Activated naive CD8-positive, alpha-beta T cell treated with anti-CD3 and anti-CD28 coated beads, Interleukin-2, amount 50 U/mL, for 16 hours (primary cell): ENCODE measurements at regions not wholly inside any gene's neighbourhood (a gene's known extent, or its start where the extent isn't known, plus 50 kb on each side); places are given as distances from the start of the nearest gene placed in this dataset.
"Not testable (repeated sequence)": the region's sequence is repeated elsewhere in the genome, so short reads cannot be mapped to it uniquely, and the experiment has no call there.

Experiments used
- DNase-seq: peaks from one replicate; pipeline ENCODE4 v3.0.0-alpha.2; 2020; ENCODE audit warnings: low read depth, low spot score

DNA sequence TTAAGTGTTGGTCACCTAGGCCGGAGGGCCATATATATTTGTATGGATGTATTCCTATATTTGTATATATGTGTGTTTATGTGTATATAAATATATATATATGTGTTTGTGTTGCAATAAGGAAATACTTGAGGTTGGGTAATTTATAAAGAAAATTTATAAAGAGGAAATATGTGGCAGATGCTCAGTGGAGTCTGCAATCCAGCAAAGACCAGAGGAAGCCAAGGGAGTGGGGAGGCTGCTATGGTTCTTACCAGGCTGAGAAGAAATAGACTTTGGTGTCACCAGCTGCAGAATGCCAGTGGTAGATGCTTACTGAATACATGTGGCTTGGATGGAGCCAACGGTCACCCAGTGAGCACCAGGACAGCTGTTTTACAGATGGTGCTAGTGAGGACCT, 97.4 kb upstream of the ELOVL5 start:
- no peak for DNase-seq

DNA sequence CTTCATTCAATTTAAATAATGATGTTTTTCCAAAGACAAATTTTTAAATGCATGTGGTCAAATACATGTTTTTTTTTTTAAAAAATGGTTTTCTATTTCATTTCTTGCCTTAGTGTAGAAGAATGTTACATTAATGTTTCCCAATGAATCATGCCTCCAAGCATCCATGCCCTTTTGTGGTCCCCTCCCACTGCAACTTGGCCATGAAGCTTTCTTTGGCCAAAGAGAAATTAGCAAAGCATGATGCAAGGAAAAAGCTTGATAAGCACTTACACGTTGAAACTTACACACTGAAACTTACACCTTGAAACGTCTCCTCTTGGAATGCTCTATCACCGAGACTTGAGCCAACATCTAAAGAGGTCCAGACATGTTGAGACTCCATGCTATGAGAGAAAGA, 93.0 kb upstream of the ELOVL5 start:
- no peak for DNase-seq

DNA sequence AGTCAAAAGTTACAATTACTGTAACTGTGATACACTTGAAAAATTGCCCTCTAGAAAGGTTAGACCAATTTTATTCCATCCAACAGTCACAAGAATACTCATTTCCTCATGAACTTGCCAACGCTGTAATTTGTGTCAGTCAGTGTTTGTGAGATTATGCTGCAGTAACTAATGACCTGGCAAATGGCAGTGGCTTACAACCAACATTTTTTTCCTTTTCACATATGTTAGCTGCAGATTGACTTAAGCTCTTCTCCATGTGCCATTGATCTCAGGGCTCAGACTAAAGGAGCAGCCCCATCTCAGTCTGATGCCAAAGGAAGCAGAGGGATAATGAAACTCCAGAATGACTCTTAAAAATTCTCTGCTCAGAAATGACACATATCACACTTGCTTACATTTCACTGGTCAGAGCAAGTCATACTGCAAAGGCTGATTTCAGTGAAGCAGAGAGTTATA, 92.3 kb upstream of the ELOVL5 start:
- DNase-seq = no peak

DNA sequence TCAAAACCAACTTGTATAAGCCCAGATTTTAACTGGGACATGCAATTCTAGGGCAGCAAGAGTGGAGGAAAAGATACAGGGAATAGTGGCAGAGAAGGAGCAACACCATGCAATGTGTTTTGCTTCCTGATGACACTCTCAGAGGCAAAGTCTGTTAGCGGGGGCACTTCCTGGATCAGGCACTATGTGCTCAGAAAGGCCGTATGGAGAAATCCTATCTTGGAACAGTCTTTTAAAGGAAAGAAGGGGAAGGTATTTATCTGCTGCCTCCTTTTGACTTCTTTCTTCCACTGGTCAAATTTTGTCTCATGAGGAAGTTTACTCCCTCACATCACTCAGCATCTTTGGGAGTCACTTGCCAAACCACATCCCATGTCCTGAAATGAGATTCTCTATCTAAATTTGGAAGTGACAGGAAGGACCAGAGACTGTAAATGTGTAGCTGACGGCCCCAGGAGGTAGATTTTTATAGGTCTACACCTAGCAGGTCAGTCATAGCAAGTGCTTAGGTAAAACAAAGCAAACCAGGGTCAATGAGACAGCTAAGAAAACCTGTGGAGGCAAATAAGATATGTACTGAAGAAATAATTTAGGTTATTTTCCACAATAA, 91.7 kb upstream of the ELOVL5 start:
- no peak for DNase-seq

DNA sequence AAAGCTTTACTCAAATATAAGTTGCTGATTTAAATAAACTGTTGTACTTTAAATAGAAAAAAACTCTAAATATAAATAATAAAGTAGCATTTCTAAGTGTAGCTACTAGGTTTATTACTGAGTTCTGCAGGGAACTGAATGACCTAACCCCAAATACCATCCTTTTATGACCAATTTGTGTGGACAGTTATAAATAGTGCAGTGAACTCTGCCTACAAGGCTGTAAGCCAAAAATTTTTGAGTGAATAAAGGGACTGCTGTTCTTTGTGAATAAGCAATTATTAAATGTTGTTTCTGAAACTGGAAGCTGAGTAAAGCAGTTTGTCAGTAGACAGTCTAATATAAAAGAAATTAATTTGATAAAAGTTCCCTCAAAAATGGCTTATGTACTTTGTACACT, 90.8 kb upstream of the ELOVL5 start:
- DNase-seq = no peak

DNA sequence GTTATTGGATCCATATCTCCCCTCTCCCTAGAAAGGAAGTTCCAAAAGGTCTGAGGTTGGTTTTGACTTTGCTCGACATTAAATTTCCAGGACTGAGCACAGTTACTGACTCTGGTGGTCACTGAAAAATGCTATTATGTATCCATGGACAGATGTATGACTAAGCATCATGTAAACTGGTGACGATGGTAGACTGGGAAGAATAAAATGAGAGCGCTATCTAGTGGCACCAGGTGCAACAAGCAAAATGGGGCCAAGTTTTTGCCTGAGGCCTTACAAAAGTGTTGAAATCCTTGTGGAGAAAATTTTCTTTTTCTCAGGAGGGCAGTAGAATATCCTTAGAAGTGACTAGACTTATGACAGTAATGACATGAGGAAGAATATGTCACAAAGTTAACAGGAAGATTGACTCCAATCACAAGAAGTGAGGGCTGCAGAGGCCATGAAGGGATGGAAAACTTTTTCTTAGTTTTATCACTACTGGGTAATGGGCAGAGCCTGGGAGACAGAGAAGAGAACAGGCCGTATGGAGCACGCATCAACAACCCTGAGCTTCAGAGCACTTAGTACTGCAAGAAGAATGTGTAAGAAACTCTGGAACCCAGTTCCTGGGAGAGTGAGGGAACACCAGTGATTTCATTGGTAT, 88.9 kb upstream of the ELOVL5 start:
- DNase-seq = no peak

DNA sequence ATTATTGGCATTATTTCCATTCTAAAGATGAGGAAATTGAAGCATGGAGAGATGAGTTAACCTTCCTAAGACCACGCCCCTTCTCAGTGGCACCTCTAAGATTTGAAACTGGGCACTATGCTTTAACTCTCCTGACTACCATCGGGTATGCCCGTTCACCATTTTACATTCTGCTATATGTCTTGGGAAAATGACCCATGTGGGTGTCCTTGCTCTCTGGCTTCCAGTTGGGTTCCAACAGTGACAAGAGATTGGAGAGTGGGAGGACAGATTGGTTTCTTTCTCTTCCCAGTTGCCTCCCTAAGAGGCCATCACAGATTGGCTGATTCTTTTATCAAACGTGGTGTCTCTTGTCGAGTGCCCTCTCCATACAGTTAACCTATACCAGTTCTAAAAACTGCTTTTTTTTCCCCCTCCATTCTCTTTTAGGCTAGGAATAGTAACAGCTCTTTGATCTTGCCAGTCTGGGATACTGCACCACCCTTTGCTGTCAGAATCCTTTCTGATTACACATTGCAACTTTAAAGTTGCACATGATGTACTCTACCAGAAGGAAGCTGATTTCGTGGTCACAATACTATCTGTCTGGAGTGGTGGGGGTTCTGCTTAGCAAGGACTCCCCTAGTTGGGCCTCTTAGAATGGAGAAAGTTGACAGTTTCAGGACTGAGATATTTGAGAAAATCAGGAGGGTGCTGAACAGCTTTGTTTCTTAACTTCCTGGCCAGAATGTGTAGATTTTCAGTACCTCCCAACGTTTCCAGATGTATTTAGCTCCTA, 88.0 kb upstream of the ELOVL5 start:
- DNase-seq = no peak

DNA sequence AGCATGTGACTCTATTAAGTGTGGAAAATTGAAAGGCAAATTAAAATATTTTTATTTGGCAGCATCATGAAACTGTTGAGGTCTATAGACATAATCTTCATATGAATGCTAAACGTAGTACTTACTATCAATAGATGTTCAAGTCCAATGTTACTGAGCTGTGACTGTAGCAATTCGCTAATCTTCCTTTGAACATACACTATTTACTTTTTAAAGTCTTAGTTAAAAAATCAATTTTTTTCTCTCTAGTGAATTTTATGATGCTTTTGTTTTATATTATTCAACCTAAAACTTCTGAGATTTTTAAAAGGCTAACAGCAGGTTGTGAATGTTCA, 85.2 kb upstream of the ELOVL5 start:
- DNase-seq = no peak

DNA sequence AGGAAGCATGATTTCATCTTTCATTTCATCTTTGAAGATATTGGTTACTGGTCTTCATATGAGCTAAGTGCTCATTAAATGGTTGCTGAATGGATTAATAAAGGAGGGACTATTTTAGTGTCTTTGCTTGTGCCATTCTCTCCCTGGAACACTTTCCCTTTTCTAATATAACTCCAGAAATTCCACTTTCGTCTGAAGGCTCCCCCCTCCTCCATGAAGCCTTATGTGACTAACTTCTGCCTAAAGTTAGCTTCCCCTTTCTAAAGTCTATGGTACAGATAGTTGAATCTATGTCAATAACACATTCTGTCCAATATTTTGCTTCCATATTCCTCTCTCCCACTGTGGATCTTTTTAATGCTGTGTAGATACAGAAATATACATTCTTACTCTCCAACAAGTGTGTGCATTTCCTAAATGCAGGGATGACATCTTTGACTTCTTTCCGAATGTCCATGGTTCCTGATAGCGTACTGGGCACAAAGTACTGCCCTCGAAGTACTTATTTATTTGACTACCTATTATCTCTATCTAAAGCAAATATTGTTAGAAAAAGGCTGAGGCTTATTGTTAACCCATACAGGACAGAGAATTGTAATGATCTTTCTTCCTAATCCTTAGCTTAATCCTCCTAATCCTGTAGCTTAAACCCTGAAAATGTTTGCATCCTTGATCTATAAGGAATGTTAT, 84.7 kb upstream of the ELOVL5 start:
- DNase-seq = no peak

DNA sequence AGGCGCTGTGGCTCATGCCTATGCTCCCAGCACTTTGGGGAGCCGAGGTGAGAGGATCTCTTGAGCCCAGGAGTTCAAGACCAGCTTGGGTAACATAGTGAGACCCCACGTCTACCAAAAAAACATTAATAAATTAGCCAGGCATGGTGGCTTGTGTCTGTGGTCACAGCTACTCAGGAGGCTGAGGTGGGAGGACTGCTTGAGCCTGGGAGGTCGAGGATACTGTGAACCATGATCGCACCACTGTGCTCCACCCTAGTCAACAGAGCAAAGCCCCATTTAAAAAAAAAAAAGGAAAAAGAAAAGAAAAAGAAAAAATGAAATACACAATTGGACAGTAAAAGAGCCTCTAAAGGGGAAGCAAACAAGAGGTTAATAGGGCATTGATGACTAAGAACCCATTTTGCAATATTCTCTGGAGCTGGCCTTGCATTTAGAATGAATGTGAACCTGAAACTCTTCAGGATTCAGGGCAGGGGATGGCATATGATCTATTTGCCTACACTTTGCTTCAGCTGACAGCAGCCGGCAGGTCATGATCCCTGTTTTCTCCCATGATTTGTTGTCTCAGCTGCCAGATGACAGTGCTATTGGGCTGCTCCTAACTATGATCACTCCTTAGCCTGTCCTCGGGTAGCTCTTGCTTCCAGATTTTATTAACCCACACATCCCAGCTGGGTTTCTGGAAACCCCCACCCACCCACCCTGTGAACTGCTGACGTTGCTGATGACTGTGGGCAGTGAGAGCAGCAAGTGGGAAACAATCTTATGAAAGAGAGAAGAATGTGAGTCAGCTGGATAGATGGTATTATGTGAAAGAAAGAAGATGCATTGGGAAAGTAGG, 83.8 kb upstream of the ELOVL5 start:
- DNase-seq = no peak

DNA sequence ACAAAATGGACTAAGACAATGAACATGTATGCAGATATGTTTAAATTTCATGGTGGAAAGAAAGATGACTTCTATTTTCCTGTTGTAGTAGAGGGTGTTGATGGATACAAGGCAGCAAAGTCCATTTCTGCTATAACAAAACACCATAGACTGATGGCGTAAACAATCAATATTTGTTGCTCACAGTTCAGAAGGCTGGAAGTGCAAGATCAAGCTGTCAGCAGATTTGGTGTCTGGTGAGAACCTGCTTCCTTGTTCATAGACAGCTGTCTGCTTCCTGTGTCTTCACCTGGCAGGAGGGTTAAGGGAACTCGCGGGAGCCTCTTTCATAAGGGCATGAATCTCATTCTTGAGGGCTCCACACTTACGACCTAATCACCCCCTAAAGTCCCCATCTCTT, 83.0 kb upstream of the ELOVL5 start:
- DNase-seq = no peak

DNA sequence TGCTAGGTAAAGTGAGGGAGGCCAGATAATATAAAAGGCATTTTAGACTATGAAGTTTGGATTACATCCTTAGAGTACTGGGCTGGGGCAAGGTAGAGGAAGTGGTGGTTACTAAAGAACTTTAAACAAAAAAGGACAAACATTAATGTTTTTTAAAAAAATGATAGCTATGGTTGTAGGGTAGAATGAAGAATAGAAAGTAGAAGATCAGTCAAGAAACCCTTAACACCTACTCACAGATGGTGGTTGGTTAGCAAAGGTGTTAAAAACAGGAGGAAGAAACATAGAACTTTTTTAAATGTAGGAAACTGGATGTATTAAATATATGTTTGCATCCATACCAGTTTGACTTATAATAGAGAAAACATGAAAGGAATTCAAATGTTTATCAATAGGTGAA, 80.7 kb upstream of the ELOVL5 start:
- no peak for DNase-seq

DNA sequence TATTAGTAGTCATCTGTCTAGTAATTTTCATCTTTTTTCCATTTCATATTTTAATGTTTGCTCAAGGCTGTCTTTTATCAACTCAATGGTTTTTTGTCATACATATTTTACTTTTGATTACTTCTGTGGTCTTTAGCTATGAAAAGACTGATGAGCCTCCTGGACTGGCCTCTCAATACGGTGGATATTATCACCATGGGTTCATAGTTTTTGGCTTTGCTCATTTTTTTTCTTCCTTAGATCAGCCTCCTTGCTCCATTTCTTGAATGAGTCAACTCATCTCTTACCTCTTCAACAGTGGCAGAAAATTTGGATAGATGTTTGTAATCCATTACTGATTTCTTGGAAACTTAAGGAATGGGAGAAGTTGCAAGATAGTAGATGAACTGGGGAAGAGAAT, 80.1 kb upstream of the ELOVL5 start:
- DNase-seq = no peak

DNA sequence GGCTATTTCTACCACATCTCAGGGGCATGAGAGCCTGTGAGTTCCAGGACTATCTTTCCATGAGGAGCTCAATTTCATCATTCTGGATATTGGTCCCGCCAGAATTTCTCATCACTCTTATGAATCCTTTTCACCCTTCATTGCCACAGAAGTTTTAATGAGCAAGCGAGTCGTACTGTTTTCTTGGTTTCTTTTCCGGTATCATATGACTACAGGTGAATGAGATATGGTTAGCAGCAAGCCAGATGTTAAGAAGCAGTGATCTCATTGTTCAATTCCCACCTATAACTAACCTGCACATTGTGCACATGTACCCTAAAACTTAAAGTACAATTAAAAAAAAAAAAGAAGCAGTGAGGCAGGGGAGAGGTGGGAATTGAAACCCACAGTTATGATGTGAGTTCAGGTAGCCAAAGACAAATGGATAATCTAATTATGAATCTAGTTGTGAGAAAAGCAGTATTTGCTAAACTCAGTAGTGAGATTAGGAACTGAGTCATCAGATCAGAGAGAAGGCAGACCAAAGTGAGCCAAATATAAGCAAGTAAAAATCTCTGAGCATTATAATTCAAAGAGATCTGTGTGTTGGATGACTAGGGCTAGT, 78.0 kb upstream of the ELOVL5 start:
- DNase-seq = no peak

DNA sequence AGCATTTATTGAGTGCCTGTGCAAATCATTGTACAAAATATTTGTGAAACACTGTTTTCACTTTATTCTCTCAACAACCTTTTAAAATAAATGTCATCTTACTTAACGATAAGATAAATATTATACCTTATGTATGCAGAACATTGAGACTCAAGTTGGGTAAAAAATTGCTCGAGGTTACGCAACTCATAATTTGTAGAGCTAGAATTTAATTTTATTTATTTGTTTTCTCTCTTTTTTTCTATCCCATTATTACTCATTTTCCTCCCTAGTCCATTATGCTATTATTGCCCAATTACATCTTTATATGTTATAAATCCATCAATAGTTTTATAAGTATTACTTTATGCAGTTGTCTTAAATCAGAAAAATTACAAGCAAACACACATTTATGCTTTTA, 77.4 kb upstream of the ELOVL5 start:
- no peak for DNase-seq

DNA sequence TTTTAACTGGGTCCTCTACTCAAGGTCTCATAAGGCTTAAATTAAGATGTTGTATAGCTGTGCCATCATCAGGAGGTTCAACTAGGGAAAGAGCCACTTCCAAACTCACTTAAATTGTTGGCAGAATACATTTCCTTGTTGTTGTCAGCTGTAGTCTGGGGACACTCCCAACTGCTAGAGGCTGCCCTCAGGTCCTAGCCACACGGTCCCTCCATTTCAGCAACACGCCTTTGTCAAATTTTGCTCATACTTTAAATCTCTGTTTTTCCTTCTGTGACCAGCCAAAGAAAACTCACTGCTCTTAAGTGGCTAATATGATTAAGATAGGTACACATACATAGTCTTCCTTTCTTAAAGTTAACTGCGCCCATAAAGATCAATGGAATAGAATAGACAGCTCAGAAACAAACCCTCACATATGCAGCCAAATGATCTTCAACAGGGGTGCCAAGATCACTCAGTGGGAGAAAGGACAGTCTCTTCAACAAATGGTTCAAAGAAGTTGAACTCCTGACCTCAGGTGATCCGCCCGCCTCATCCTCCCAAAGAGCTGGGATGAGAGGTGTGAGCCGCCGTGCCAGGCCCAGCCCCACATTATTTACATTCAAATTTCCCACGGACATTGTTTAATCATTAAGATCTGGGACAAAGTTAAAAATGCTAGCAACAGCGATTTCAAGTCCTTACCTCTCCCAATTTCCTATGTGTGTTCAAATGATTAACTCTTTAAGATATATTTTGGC, 76.4 kb upstream of the ELOVL5 start:
- DNase-seq = no peak

DNA sequence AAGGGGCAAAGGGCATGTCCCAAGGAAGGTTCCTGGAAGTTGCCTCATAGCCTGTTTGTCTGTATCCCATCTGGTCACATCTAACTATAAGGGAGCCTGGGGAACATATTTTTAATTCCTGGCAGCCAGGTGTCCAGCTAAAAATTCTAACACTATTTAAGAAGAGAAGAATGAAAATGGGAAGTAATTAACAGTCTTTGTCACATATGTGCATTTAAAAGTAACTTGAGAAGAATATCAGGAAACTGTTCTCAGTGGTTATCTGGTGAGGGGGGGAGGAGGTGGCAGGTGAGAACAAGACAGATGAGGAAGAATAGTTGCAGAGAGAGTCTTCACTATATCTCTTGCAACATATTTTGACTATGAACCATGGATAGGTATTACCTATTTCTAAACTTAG, 75.5 kb upstream of the ELOVL5 start:
- no peak for DNase-seq

DNA sequence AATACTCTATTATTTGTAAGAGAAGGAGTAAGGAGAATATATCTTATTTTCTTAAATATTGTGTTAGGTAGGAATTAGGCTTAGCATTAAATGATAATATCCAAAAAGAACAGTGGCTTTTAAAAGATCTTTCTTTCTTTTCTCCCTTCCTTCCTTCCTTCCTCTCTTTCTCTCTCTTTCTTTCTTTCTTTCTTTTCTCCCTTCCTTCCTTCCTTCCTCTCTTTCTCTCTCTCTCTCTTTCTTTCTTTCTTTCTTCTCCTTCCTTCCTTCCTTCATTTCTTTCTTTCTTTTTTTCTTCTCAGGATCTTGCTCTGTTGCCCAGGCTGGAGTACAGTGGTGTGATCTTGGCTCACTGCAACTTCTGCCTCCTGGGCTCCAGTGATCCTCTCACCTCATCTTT, 74.8 kb upstream of the ELOVL5 start:
- not testable (repeated sequence) for DNase-seq

DNA sequence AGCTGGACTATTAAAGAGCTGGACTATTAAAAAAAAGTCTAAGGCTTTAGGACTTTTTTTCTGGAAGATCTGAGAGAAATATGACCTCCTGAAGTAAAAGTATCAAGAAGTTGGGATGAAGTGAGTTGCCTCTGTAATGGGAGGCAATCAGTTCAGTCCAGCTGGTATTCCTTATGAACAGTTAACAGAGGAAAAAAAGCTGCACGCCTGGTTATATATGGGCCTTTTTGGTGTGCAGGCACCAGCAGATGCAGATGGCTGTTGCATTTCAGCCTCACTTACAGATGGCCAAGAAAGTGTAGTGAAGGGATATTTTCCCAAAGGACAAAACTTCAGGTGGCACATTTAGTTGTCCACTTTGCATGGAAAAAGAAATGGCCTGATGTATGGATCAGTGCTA, 70.3 kb upstream of the ELOVL5 start:
- DNase-seq = no peak

DNA sequence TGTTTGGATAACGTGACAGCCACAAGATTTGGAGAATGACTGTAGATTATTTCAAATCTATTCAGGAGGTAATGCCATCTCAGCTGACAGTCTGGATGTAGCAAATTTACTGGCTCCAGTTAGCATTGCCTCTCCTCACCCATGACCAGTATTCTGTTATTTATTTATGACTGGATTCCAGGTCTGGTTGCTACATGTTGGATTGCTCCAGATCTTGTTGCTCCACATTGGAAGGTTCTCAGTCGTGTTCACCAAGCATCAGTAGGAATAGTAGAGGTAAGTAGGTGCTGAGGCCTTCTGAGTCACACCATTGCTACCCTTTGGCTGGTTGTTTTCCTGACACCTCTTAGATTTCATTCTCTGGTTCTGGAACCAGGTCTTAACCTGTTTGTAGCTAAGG, 69.5 kb upstream of the ELOVL5 start:
- DNase-seq = no peak

DNA sequence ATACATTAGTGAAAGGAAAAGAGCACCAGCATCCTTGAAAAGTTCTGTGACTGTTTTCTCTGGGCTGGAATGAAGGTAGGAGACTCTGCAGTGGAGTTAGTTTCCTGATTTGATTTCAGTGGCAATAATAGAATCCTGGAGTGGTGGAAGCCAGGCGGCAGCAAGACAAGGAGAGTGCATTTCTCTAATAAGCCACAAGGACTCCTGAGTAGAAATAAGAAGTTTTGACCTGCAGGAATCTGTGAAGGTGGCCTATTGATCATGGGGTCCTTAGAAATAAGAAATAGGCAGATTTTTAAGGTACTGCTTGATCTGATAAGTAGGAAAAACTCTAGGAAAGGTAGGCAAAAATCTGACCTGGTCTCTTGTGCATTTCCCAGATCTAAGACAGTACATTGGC, 68.4 kb upstream of the ELOVL5 start:
- DNase-seq = no peak
